ENCODE measurements at regions not wholly inside any gene's neighbourhood (a gene's known extent, or its start where the extent isn't known, plus 50 kb on each side); places are given as distances from the start of the nearest gene placed in this dataset.

DNA sequence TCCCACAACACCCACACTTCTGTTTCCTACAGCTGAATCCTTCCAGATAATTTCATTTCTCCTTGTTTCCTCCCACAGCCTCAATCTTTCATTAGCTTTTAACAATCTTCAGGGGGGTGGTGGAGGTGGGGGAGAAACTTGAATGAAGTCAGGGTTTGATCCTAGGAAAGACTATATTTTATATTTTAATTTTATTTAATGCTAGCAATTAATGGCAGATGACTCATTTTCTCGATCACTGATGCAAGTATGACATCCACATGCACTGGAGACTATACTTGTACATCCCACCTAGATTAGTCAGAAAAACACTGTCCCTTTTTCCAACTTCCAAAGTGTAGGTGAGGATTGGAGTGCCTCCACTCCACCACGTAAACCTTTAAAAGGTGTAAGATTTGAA is 1181.3 kb upstream of the AUTS2 start:
- no peak overlapping the region for H3K4me3 ChIP-seq
- no peaks in the 10 kb centered on the region for H3K9me3 ChIP-seq (ENCODE audit: low read depth, low read length)
- no peak overlapping the region for H3K9ac ChIP-seq (ENCODE audit: insufficient read length)
- no peak overlapping the region for H3K27ac ChIP-seq
- no peak for TF ChIP-seq FOXP2 (optimal IDR thresholded peaks at IDR 0.05; ENCODE audit: control extremely low read depth, extremely low read length, insufficient read depth)
- no peak for TF ChIP-seq EZH2 (IDR thresholded peaks at IDR 0.05)
- TF ChIP-seq POLR2AphosphoS5 (IDR thresholded peaks at IDR 0.05; ENCODE audit: borderline replicate concordance, low read depth, low read length), result no peak
- DNase-seq (ENCODE audit: low read depth, low spot score), result no peak
- no peaks in the 10 kb centered on the region for H3K36me3 ChIP-seq (ENCODE audit: insufficient read depth, low read length)

GRCh38 chr7:68417659-68418058 is 1180.6 kb upstream of the AUTS2 start:
- no peak overlapping the region for H3K27ac ChIP-seq
- no peak overlapping the region for H3K9ac ChIP-seq (ENCODE audit: insufficient read length)
- no peak for TF ChIP-seq EZH2 (IDR thresholded peaks at IDR 0.05)
- no peak for TF ChIP-seq FOXP2 (optimal IDR thresholded peaks at IDR 0.05; ENCODE audit: control extremely low read depth, extremely low read length, insufficient read depth)
- TF ChIP-seq POLR2AphosphoS5 (IDR thresholded peaks at IDR 0.05; ENCODE audit: borderline replicate concordance, low read depth, low read length), result no peak
- DNase-seq (ENCODE audit: low read depth, low spot score), result no peak
- H3K36me3 ChIP-seq (ENCODE audit: insufficient read depth, low read length), result no peaks in the 10 kb centered on the region
- no peaks in the 10 kb centered on the region for H3K9me3 ChIP-seq (ENCODE audit: low read depth, low read length)
- no peak overlapping the region for H3K4me3 ChIP-seq

DNA sequence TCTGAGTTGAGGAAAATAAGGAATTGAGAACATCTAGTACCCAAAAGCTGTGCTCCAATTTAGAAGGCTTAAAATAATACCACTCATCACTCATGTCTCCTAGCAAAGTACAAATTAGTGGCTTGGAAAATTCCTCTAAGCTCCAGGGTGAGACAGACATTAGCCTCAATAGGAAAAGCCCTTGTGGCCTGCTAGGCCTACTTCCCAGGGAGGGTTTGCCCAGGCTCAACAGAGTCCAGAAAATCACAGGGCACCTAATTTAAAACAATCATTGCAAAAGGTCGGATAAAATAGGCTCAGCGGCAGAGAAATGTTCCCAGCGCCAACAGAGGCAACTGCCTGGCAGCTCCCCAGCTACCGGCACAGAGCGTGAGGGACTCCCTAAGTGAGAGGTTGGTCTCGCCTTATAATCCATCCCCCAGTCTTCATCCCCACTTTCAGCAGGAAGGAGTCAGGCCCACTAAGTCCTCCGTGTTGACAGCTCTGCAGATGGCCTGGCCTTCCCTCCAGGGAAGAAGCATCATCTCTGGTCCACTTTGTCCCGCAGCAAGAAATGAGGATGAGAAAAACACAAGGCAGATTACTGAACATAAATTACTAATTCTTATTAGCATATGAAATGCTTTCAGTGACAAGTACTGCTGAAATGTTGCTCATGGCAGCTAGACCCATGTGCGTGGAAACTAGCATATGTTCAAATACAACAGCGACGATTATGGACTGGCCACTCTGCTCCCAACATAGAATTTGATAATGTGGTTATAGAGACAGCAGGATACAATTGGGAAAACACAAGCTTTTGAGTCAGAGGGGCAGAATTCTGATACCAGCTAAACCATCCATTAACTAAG is 1177.7 kb upstream of the AUTS2 start:
- no peak for DNase-seq (ENCODE audit: low read depth, low spot score)
- no peaks in the 10 kb centered on the region for H3K36me3 ChIP-seq (ENCODE audit: insufficient read depth, low read length)
- H3K9me3 ChIP-seq (ENCODE audit: low read depth, low read length), result no peaks in the 10 kb centered on the region
- H3K27ac ChIP-seq, result no peak overlapping the region
- H3K9ac ChIP-seq (ENCODE audit: insufficient read length), result no peak overlapping the region
- no peak for TF ChIP-seq POLR2AphosphoS5 (IDR thresholded peaks at IDR 0.05; ENCODE audit: borderline replicate concordance, low read depth, low read length)
- no peak for TF ChIP-seq FOXP2 (optimal IDR thresholded peaks at IDR 0.05; ENCODE audit: control extremely low read depth, extremely low read length, insufficient read depth)
- TF ChIP-seq EZH2 (IDR thresholded peaks at IDR 0.05), result no peak
- H3K4me3 ChIP-seq, result no peak overlapping the region

DNA sequence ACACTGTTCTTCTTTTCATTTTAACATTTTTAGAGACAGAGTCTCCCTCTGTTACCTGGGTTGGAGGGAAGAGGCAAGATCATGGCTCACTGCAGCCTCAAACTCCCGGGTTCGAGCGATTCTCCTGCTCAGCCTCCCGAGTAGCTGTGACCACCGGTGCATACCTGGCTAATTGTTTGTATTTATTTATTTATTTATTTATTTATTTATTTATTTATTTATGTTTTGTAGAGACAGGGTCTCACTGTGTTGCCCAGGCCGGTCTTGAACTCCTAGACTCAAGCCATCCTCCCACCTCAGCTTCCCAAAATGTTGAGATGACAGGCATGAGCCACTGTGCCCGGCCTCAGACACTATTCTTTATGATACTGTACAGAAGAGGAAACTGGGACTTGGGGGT is 1176.6 kb upstream of the AUTS2 start:
- H3K36me3 ChIP-seq (ENCODE audit: insufficient read depth, low read length), result no peaks in the 10 kb centered on the region
- no peak for TF ChIP-seq FOXP2 (optimal IDR thresholded peaks at IDR 0.05; ENCODE audit: control extremely low read depth, extremely low read length, insufficient read depth)
- TF ChIP-seq POLR2AphosphoS5 (IDR thresholded peaks at IDR 0.05; ENCODE audit: borderline replicate concordance, low read depth, low read length), result no peak
- TF ChIP-seq EZH2 (IDR thresholded peaks at IDR 0.05), result no peak
- DNase-seq (ENCODE audit: low read depth, low spot score), result no peak
- no peak overlapping the region for H3K27ac ChIP-seq
- H3K4me3 ChIP-seq, result no peak overlapping the region
- no peaks in the 10 kb centered on the region for H3K9me3 ChIP-seq (ENCODE audit: low read depth, low read length)
- no peak overlapping the region for H3K9ac ChIP-seq (ENCODE audit: insufficient read length)

GRCh38 chr7:68422281-68422680 is 1176.0 kb upstream of the AUTS2 start:
- Histone ChIP-seq H3K4me3 (no peak overlapping the region), H3K9me3 (ENCODE audit: low read depth, low read length) (no peaks in the 10 kb centered on the region), H3K27ac (no peak overlapping the region), H3K36me3 (ENCODE audit: insufficient read depth, low read length) (no peaks in the 10 kb centered on the region), H3K9ac (ENCODE audit: insufficient read length) (no peak overlapping the region)
- no peak for DNase-seq (ENCODE audit: low read depth, low spot score)
- no peak for TF ChIP-seq POLR2AphosphoS5 (IDR thresholded peaks at IDR 0.05; ENCODE audit: borderline replicate concordance, low read depth, low read length)
- TF ChIP-seq FOXP2 (optimal IDR thresholded peaks at IDR 0.05; ENCODE audit: control extremely low read depth, extremely low read length, insufficient read depth), result no peak
- TF ChIP-seq EZH2 (IDR thresholded peaks at IDR 0.05), result no peak

DNA sequence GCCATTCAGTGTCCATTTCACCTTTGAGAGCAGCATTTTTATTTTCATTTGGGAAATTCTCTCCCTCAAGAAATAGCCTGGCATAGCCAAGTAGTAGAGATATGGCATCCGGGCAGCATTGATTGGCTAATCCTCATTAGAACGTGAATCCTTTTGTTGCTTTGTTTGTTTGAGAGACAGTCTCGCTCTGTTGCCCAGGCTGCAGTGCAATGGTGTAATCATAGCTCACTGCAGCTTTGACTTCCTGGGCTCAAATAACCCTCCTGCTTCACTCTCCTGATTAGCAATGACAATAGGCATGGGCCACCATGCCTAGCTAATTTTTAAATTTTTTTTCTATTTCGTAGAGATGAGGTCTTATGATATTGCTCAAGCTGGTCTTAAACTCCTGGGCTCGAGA is 1174.9 kb upstream of the AUTS2 start:
- Histone ChIP-seq H3K9me3 (ENCODE audit: low read depth, low read length) (no peaks in the 10 kb centered on the region), H3K4me3 (no peak overlapping the region), H3K9ac (ENCODE audit: insufficient read length) (no peak overlapping the region), H3K27ac (no peak overlapping the region), H3K36me3 (ENCODE audit: insufficient read depth, low read length) (no peaks in the 10 kb centered on the region)
- no peak for DNase-seq (ENCODE audit: low read depth, low spot score)
- TF ChIP-seq EZH2 (IDR thresholded peaks at IDR 0.05), result no peak

DNA sequence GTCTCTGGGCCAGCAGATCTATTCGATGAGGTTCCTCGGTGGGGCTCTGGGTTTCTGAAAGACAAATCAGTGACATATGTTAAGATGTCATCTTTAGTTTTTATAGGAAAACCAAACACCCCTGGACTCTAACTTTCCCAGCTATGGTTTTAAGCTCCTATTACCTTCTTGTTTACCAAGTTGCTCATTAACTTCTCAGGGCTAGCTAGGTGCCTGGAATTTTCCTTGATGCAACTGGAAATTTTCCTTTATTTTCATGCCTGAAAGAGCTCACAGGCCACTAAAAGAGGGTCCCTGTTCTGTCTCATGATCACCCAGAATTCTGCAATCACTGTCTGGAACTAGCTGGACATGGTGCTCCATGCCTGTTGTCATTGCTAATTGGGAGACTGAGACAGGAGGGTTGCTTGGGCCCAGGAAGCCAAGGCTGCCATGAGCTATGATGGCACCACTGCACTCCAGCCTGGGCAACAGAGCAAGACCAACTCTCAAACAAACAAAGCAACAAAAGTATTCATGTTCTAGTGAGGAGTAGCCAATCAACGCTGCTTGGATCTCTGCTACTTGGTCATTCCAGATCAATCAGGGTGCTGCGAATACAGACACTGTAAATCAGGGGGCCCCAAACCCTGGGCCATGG is 1173.5 kb upstream of the AUTS2 start:
- Histone ChIP-seq H3K36me3 (ENCODE audit: insufficient read depth, low read length) (no peaks in the 10 kb centered on the region), H3K9ac (ENCODE audit: insufficient read length) (no peak overlapping the region), H3K27ac (no peak overlapping the region), H3K9me3 (ENCODE audit: low read depth, low read length) (no peaks in the 10 kb centered on the region), H3K4me3 (no peak overlapping the region)
- TF ChIP-seq POLR2AphosphoS5 (IDR thresholded peaks at IDR 0.05; ENCODE audit: borderline replicate concordance, low read depth, low read length), result no peak
- TF ChIP-seq FOXP2 (optimal IDR thresholded peaks at IDR 0.05; ENCODE audit: control extremely low read depth, extremely low read length, insufficient read depth), result no peak
- no peak for TF ChIP-seq EZH2 (IDR thresholded peaks at IDR 0.05)
- no peak for DNase-seq (ENCODE audit: low read depth, low spot score)

- no peak for DNase-seq (ENCODE audit: low read depth, low spot score)
- Histone ChIP-seq H3K9ac (ENCODE audit: insufficient read length) (no peak overlapping the region), H3K27ac (no peak overlapping the region), H3K9me3 (ENCODE audit: low read depth, low read length) (no peaks in the 10 kb centered on the region), H3K36me3 (ENCODE audit: insufficient read depth, low read length) (no peaks in the 10 kb centered on the region), H3K4me3 (no peak overlapping the region)
- TF ChIP-seq EZH2 (IDR thresholded peaks at IDR 0.05) (no peak), POLR2AphosphoS5 (IDR thresholded peaks at IDR 0.05; ENCODE audit: borderline replicate concordance, low read depth, low read length) (no peak), FOXP2 (optimal IDR thresholded peaks at IDR 0.05; ENCODE audit: control extremely low read depth, extremely low read length, insufficient read depth) (no peak)
Measured at GRCh38 chr7:68425377-68425776, 1172.9 kb upstream of the AUTS2 start.
